HG02678 (cell line): ENCODE measurements at regions not wholly inside any gene's neighbourhood (a gene's known extent, or its start where the extent isn't known, plus 50 kb on each side); places are given as distances from the start of the nearest gene placed in this dataset.

Source experiments
- ATAC-seq: cut with Tn5 transposase; IDR thresholded peaks from one replicate; pipeline ENCODE4 v1.9.1; 2021; ENCODE audit warnings: mild to moderate bottlenecking, moderate library complexity; ENCODE audit not compliant: unreplicated experiment

- ATAC-seq = no peak
These were observed 314.4 kb upstream of the IRX4 start for GRCh38 chr5:2196989-2197619.

- no peak for ATAC-seq
These were observed 313.7 kb upstream of the IRX4 start for GRCh38 chr5:2196416-2196815.

- no peak for ATAC-seq
These were observed 312.2 kb upstream of the IRX4 start for GRCh38 chr5:2194949-2195348.

- no peak for ATAC-seq
These were observed 311.5 kb upstream of the IRX4 start for GRCh38 chr5:2194236-2194555.

GRCh38 chr5:2193542-2194235 lies 311.0 kb upstream of the IRX4 start:
- ATAC-seq = no peak

- ATAC-seq = no peak
These were observed 310.4 kb upstream of the IRX4 start for GRCh38 chr5:2193142-2193541.

GRCh38 chr5:2192496-2192895 lies 309.8 kb upstream of the IRX4 start:
- no peak for ATAC-seq

- ATAC-seq = no peak
These were observed 309.2 kb upstream of the IRX4 start for GRCh38 chr5:2191972-2192371.

- no peak for ATAC-seq
These were observed 307.8 kb upstream of the IRX4 start for GRCh38 chr5:2190549-2190948.

GRCh38 chr5:2188661-2189060 lies 305.9 kb upstream of the IRX4 start:
- no peak for ATAC-seq

GRCh38 chr5:2188137-2188536 lies 305.4 kb upstream of the IRX4 start:
- no peak for ATAC-seq

- no peak for ATAC-seq
These were observed 305.0 kb upstream of the IRX4 start for GRCh38 chr5:2187687-2188086.

- no peak for ATAC-seq
These were observed 304.4 kb upstream of the IRX4 start for GRCh38 chr5:2187156-2187555.

GRCh38 chr5:2186472-2187015 lies 303.8 kb upstream of the IRX4 start:
- no peak for ATAC-seq

GRCh38 chr5:2185646-2186471 lies 303.1 kb upstream of the IRX4 start:
- no peak for ATAC-seq

GRCh38 chr5:2184563-2185540 lies 302.1 kb upstream of the IRX4 start:
- no peak for ATAC-seq

GRCh38 chr5:2184026-2184366 lies 301.3 kb upstream of the IRX4 start:
- ATAC-seq = no peak

- ATAC-seq = no peak
These were observed 300.7 kb upstream of the IRX4 start for GRCh38 chr5:2183154-2184025.

- ATAC-seq = no peak
These were observed 299.3 kb upstream of the IRX4 start for GRCh38 chr5:2182020-2182419.

GRCh38 chr5:2181557-2181956 lies 298.8 kb upstream of the IRX4 start:
- no peak for ATAC-seq
